Lower lobe of right lung (tissue), 2 donors: ENCODE measurements at regions not wholly inside any gene's neighbourhood (a gene's known extent, or its start where the extent isn't known, plus 50 kb on each side); places are given as distances from the start of the nearest gene placed in this dataset.

Experiments used
- ATAC-seq, 2 donors: fragments of 200-7000 bp; cut with Tn5 transposase; one replicate each; pipeline ENCODE4 v1.9.1; 2020 to 2022; ENCODE audit warnings: mild to moderate bottlenecking in 2 of 2, moderate library complexity in 2 of 2
- DNase-seq: peaks from one replicate; pipeline ENCODE4 v3.0.0-alpha.2; 2020
- H3K27ac ChIP-seq: fragments of 200-600 bp; one replicate; pipeline ENCODE4 v1.8.0; 2022
- H3K27me3 ChIP-seq: fragments of 200-600 bp; one replicate; pipeline ENCODE4 v1.8.0; 2022; ENCODE audit warnings: low read depth
- H3K36me3 ChIP-seq: fragments of 200-600 bp; one replicate; pipeline ENCODE4 v1.8.0; 2022; ENCODE audit warnings: mild to moderate bottlenecking
- H3K4me1 ChIP-seq: fragments of 200-600 bp; one replicate; pipeline ENCODE4 v1.8.0; 2022
- H3K4me3 ChIP-seq: fragments of 200-600 bp; one replicate; pipeline ENCODE4 v1.8.0; 2022; ENCODE audit warnings: mild to moderate bottlenecking
- H3K9me3 ChIP-seq: fragments of 200-600 bp; one replicate; pipeline ENCODE4 v1.8.0; 2022
- intact Hi-C: fragments of 100-400 bp; cut with DNase I; formaldehyde crosslinking; loops from one replicate; pipeline ENCODE4 v1.11.0; 2022
- TF ChIP-seq, protein P1 (sequence below): fragments of 200-600 bp; IDR thresholded peaks from one replicate; pipeline ENCODE4 v1.8.0; 2022; ENCODE audit warnings: antibody characterized with exemption, mild to moderate bottlenecking
- donor health status: DM: no; HTN: yes; CAD: no; lungs with severe emphysema.

DNA sequence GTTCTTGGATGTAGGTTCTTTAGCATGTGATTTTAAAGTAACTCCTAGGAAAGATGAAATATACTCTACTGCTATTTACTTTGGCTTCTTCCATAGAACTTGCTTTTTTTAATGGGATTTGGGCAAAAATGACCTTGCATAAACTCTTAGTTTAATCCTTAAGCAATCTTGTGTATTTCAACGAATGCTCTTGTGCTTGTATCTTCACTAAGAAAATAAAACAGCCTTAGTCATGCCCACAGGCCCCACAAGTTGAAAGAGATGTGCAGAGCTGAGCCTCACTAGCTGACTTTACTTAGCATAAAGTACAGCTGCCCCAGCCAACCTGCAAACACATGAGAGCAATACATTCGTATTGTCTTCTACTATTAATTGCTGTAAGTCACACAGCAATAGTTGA lies 1609.2 kb downstream of the STIM2 start:
- DNase-seq (no peak), ATAC-seq (no peak)
- H3K27ac ChIP-seq = no peak overlapping the region
- no peaks in the 10 kb centered on the region for H3K36me3 ChIP-seq
- no peak overlapping the region for H3K4me3 ChIP-seq
- no peaks in the 10 kb centered on the region for H3K4me1 ChIP-seq
- intact Hi-C loops = no loop called here
- no peaks in the 10 kb centered on the region for H3K9me3 ChIP-seq
- H3K27me3 ChIP-seq = no peaks in the 10 kb centered on the region
- TF ChIP-seq, protein P1, sequence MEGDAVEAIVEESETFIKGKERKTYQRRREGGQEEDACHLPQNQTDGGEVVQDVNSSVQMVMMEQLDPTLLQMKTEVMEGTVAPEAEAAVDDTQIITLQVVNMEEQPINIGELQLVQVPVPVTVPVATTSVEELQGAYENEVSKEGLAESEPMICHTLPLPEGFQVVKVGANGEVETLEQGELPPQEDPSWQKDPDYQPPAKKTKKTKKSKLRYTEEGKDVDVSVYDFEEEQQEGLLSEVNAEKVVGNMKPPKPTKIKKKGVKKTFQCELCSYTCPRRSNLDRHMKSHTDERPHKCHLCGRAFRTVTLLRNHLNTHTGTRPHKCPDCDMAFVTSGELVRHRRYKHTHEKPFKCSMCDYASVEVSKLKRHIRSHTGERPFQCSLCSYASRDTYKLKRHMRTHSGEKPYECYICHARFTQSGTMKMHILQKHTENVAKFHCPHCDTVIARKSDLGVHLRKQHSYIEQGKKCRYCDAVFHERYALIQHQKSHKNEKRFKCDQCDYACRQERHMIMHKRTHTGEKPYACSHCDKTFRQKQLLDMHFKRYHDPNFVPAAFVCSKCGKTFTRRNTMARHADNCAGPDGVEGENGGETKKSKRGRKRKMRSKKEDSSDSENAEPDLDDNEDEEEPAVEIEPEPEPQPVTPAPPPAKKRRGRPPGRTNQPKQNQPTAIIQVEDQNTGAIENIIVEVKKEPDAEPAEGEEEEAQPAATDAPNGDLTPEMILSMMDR = no peak

DNA sequence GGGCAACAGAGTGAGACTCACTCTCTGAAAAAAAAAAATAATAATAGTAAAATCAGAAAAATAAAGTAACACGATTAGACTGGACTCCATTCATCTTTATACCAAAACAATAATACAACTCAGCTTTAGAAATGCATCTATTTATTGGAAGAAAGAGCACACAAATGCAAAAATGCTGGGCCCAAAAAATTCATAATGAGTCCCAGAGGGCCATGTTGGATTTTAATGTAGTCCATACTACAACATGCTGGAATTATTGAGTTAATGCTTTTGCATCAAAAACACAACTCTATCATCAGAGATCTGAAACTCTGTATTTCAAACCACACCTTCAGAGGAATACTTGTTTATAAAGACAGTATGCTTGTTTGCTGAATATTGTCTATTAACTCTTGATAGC lies 1614.7 kb downstream of the STIM2 start:
- no peak overlapping the region for H3K27ac ChIP-seq
- no peak for ATAC-seq
- H3K27me3 ChIP-seq = no peaks in the 10 kb centered on the region
- H3K36me3 ChIP-seq = no peaks in the 10 kb centered on the region
- H3K4me1 ChIP-seq = no peaks in the 10 kb centered on the region
- no peaks in the 10 kb centered on the region for H3K9me3 ChIP-seq
- intact Hi-C loops = no loop called here
- TF ChIP-seq, protein P1 = no peak
- DNase-seq = no peak
- H3K4me3 ChIP-seq = no peak overlapping the region

DNA sequence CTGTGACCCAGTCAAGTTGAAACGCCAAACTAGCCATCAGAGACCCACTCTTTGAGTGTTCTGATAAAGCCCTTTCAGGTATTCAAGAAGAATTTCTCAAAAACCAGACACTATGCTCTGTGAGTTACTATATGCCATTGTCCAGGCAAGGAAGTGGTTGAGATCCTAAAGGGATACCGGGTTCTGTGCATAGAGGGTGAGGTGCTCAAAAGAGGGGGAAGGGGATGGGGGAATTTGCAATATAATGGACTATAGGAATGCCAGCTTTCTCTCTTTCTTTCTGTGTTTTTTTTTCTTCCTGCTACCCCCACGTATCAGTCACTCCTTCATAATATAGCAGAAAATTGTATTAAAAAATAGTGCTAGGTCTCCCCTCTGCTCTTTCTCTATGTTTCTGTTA lies 1619.0 kb downstream of the STIM2 start:
- Histone ChIP-seq H3K4me1 (no peaks in the 10 kb centered on the region), H3K27me3 (no peaks in the 10 kb centered on the region), H3K4me3 (no peak overlapping the region), H3K36me3 (no peaks in the 10 kb centered on the region), H3K9me3 (no peaks in the 10 kb centered on the region), H3K27ac (no peak overlapping the region)
- DNase-seq (no peak), ATAC-seq (no peak)
- intact Hi-C loops = no loop called here
- TF ChIP-seq, protein P1 = no peak

DNA sequence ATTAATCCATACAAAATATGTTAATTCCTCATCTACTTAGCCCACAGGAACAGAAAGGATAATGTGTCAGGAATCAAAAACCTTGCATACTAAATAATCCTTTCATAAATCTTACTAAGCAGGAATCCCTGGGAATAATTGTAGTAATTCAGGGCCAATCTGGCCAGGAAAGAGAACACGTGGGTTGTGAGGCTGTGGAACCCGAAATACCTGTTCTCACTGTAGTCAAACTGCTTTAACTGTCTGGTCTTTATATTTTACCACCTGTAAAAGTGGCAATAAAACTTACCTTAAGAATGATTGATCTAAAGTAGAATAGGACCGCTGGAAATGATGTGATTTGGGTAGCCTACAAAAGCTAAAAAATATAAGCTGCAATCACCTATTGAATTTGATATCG lies 1620.9 kb downstream of the STIM2 start:
- TF ChIP-seq, protein P1 = no peak
- ATAC-seq (no peak), DNase-seq (no peak)

DNA sequence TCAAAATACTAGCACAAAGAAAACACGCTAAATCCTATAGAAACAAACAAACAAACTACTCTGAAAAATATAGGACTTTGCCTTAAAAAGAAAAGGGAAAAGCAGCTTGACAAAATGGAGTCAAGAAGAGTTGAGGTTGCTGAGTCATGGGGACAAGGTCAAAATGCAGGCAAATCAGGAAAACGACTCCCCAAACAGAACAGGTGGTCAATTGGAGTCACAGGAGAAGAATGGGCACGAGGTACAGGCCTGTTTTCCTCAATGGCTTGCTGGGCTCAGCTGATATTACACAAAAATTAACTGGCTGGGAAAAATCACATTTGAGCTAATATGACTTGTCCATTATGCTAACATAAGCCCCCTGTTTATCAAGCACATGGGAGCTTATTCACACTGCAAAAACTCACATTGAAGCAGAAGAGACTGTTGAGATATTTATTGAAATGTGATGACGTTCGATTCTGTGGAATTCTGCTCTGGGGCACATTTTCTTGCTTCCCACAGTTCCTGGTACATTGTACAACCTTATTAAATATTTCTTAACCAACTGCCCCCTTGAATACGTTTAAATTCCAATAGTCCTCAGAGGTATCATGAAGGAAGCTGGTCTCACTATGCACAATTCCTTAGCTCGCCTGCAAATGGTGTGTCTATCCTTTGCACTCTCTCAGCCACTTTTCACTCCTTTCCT lies 1622.1 kb downstream of the STIM2 start:
- H3K27me3 ChIP-seq = no peaks in the 10 kb centered on the region
- DNase-seq (no peak), ATAC-seq (no peak)
- no peaks in the 10 kb centered on the region for H3K4me1 ChIP-seq
- H3K4me3 ChIP-seq = no peak overlapping the region
- no peak overlapping the region for H3K27ac ChIP-seq
- H3K9me3 ChIP-seq = no peaks in the 10 kb centered on the region
- TF ChIP-seq, protein P1 = no peak
- intact Hi-C loops = no loop called here
- no peaks in the 10 kb centered on the region for H3K36me3 ChIP-seq

More for the DNA sequence above, 1620.9 kb downstream of the STIM2 start:
- Histone ChIP-seq H3K9me3 (no peaks in the 10 kb centered on the region), H3K4me1 (no peaks in the 10 kb centered on the region), H3K4me3 (no peak overlapping the region), H3K27ac (no peak overlapping the region), H3K36me3 (no peaks in the 10 kb centered on the region), H3K27me3 (no peaks in the 10 kb centered on the region)
- intact Hi-C loops = no loop called here
